ENCODE measurements at regions not wholly inside any gene's neighbourhood (a gene's known extent, or its start where the extent isn't known, plus 50 kb on each side); places are given as distances from the start of the nearest gene placed in this dataset.

DNA sequence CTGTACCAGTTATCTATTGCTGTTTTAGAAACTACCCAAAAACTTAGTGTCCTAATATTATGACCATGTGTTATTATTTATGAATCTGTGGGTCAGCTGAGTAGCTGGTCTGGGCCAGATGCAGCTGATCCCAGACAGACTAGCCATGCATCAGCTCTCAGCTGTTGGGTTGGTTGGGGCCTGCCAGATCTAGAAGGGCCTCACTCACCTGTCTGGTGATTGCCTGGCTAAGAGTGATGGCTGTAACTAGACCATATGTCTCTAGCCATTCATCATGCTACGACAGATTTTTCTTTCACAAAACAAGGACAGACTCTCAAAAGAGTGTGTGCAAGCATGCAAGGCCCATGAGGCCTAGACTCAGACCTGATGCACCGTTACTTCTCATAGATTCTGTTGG lies 403.2 kb downstream of the SAMD5 start:
- Histone ChIP-seq H3K4me1 (ENCODE audit: insufficient read depth, low read length) (no peaks in the 10 kb centered on the region), H3K27ac (ENCODE audit: low read depth, low read length) (no peak overlapping the region), H3K9me3 (ENCODE audit: insufficient read depth, low read depth, low read length) (no peaks in the 10 kb centered on the region), H3K9ac (ENCODE audit: low read depth, low read length) (no peak overlapping the region), H3K4me3 (ENCODE audit: low read length) (no peak overlapping the region), H3K36me3 (ENCODE audit: insufficient read depth, low read length) (no peaks in the 10 kb centered on the region), H3K27me3 (ENCODE audit: insufficient read depth, low read length) (no peaks in the 10 kb centered on the region)
- 100% methylated on average over 2 of the region's 2 CpGs for WGBS

DNA sequence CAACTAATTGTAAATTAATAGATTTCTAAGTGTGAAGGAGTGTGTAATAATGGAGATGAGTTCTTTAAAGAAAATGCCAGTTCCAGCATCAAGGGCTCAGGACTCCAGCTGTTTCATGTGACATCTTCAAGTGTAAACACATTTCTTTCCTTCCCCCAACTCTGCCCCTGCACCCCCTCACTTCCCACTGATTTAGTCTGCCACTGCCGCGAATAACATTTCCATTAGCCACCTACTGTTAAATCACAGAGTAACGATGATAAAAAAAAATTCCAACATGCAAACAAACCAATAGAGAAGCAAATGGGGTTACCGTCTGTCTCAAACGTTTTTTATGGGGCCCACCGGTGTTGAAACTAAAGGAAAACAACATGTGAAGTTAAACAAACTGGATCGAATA lies 414.3 kb downstream of the SAMD5 start:
- Histone ChIP-seq H3K4me3 (ENCODE audit: low read length) (no peak overlapping the region), H3K9me3 (ENCODE audit: insufficient read depth, low read depth, low read length) (peaks cover 9% of the 10 kb centered on the region; the same call in 1 of the 2 replicates), H3K9ac (ENCODE audit: low read depth, low read length) (no peak overlapping the region), H3K27me3 (ENCODE audit: insufficient read depth, low read length) (no peaks in the 10 kb centered on the region), H3K36me3 (ENCODE audit: insufficient read depth, low read length) (no peaks in the 10 kb centered on the region), H3K4me1 (ENCODE audit: insufficient read depth, low read length) (no peaks in the 10 kb centered on the region), H3K27ac (ENCODE audit: low read depth, low read length) (no peak overlapping the region)
- 76% methylated on average over 7 of the region's 7 CpGs for WGBS

DNA sequence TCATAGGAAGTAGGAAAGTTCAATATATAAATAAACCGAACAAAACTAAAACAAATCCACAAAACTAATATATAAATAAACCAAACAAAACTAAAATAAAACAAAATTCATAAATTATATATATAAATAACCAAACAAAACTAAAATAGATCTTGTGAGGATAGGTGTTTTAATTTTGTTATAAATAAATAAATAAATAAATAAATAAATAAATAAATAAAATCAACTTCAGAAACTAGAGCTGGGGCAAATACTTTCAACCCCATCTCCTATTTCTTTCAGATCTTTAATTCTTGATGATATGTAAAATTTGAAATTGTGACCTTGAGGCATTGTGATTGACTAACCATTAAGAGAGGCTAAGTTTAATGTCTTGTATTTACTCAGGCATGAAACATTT lies 416.1 kb downstream of the SAMD5 start:
- H3K9me3 ChIP-seq (ENCODE audit: insufficient read depth, low read depth, low read length) = peaks cover 9% of the 10 kb centered on the region; the same call in 1 of the 2 replicates
- no peak overlapping the region for H3K4me3 ChIP-seq (ENCODE audit: low read length)
- no CpG with 5 or more reads among the region's 1 CpG for WGBS
- no peaks in the 10 kb centered on the region for H3K27me3 ChIP-seq (ENCODE audit: insufficient read depth, low read length)
- no peaks in the 10 kb centered on the region for H3K36me3 ChIP-seq (ENCODE audit: insufficient read depth, low read length)
- no peak overlapping the region for H3K9ac ChIP-seq (ENCODE audit: low read depth, low read length)
- H3K27ac ChIP-seq (ENCODE audit: low read depth, low read length) = no peak overlapping the region
- H3K4me1 ChIP-seq (ENCODE audit: insufficient read depth, low read length) = no peaks in the 10 kb centered on the region

DNA sequence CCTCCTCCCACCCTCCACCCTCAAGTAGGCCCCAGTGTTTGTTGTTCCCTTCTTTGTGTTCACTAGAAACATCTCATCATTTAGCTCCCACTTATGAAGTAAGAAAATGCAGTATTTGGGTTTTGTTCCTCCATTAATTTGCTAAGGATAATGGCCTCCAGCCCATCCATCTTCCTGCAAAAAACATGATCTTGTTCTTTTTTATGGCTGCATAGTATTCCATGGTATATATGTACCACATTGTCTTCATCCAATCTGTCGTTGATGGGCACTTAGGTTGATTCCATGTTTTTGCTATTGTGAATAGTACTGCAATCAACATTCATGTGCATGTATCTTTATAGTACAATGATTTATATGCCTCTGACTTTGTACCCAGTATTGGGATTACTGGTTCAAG lies 416.8 kb upstream of the SASH1 start:
- Histone ChIP-seq H3K27me3 (ENCODE audit: insufficient read depth, low read length) (no peaks in the 10 kb centered on the region), H3K4me1 (ENCODE audit: insufficient read depth, low read length) (no peaks in the 10 kb centered on the region), H3K27ac (ENCODE audit: low read depth, low read length) (no peak overlapping the region), H3K4me3 (ENCODE audit: low read length) (no peak overlapping the region), H3K36me3 (ENCODE audit: insufficient read depth, low read length) (no peaks in the 10 kb centered on the region), H3K9ac (ENCODE audit: low read depth, low read length) (no peak overlapping the region), H3K9me3 (ENCODE audit: insufficient read depth, low read depth, low read length) (peaks cover 9% of the 10 kb centered on the region; the same call in 1 of the 2 replicates)
- WGBS = 86% methylated on average over 1 of the region's 1 CpG

DNA sequence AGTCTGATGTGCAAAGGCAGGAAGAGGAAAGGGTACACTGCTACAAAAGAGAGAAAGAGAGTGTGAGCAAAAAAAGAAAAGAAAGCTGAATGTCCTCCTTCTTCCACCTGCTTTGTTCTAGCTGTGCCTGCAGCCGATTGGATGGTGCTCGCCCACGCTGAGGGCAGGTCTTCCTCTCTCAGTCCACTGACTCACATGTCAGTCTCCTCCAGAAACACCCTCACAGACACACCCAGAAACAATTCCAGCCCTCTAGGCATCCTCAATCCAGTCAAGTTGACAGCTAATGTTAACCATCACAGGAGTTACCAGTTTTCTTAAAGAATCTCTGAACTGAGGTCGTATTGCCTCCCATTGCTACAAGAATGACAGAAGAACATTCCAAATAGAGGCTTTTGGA lies 411.9 kb upstream of the SASH1 start:
- H3K36me3 ChIP-seq (ENCODE audit: insufficient read depth, low read length) = no peaks in the 10 kb centered on the region
- H3K27me3 ChIP-seq (ENCODE audit: insufficient read depth, low read length) = no peaks in the 10 kb centered on the region
- H3K4me1 ChIP-seq (ENCODE audit: insufficient read depth, low read length) = peaks cover 4% of the 10 kb centered on the region; the same call in 1 of the 2 replicates
- H3K4me3 ChIP-seq (ENCODE audit: low read length) = no peak overlapping the region
- H3K9me3 ChIP-seq (ENCODE audit: insufficient read depth, low read depth, low read length) = peaks cover 3% of the 10 kb centered on the region; the same call in 1 of the 2 replicates
- H3K9ac ChIP-seq (ENCODE audit: low read depth, low read length) = no peak overlapping the region
- no peak overlapping the region for H3K27ac ChIP-seq (ENCODE audit: low read depth, low read length)
- 90% methylated on average over 4 of the region's 4 CpGs for WGBS

DNA sequence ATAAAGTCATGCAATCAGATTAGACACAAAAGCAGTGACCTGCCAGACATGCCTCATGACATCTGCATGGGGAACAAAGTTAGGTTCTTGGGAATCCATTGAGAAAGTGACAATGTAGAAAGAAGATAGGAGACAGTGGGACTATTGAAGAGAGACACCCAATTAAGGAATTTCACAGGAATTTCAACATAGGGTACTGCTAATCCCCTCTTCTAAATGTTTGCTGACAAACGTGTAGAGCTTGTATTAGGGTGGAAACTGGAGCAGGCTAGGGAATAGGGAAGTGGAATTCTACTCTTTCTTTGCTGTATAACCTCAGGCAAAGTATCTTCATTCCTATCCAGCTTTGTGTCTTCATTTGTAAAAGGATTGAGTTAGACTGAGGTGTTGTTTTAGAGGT lies 409.4 kb upstream of the SASH1 start:
- no peaks in the 10 kb centered on the region; the same call in 1 of the 2 replicates for H3K9me3 ChIP-seq (ENCODE audit: insufficient read depth, low read depth, low read length)
- H3K27ac ChIP-seq (ENCODE audit: low read depth, low read length) = no peak overlapping the region
- no peaks in the 10 kb centered on the region for H3K36me3 ChIP-seq (ENCODE audit: insufficient read depth, low read length)
- H3K4me3 ChIP-seq (ENCODE audit: low read length) = no peak overlapping the region
- H3K4me1 ChIP-seq (ENCODE audit: insufficient read depth, low read length) = peaks cover 4% of the 10 kb centered on the region; the same call in 1 of the 2 replicates
- no peak overlapping the region for H3K9ac ChIP-seq (ENCODE audit: low read depth, low read length)
- 14% methylated on average over 1 of the region's 1 CpG for WGBS
- H3K27me3 ChIP-seq (ENCODE audit: insufficient read depth, low read length) = no peaks in the 10 kb centered on the region

DNA sequence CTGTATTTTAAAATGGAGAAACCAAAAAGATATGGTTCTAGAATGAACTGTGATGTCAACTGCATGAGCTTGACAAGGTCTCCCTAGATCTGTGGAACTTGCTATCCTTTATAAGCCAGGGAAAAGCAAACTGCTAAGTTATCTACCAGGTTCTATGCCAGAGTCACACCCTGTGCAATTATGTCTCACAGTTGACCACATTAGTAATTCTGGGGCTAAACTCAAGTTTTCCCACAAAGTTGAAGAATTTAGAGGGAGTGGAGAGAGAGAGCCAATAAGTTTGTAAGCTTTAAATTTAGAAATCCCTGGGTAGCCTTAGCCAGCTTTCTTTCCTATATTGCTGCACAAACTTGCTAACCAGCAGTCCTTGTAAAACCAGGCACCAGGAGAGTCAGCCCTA lies 407.0 kb upstream of the SASH1 start:
- Histone ChIP-seq H3K27me3 (ENCODE audit: insufficient read depth, low read length) (no peaks in the 10 kb centered on the region), H3K4me1 (ENCODE audit: insufficient read depth, low read length) (peaks cover 4% of the 10 kb centered on the region; the same call in 1 of the 2 replicates), H3K9me3 (ENCODE audit: insufficient read depth, low read depth, low read length) (no peaks in the 10 kb centered on the region), H3K27ac (ENCODE audit: low read depth, low read length) (no peak overlapping the region), H3K4me3 (ENCODE audit: low read length) (no peak overlapping the region), H3K36me3 (ENCODE audit: insufficient read depth, low read length) (no peaks in the 10 kb centered on the region), H3K9ac (ENCODE audit: low read depth, low read length) (no peak overlapping the region)

DNA sequence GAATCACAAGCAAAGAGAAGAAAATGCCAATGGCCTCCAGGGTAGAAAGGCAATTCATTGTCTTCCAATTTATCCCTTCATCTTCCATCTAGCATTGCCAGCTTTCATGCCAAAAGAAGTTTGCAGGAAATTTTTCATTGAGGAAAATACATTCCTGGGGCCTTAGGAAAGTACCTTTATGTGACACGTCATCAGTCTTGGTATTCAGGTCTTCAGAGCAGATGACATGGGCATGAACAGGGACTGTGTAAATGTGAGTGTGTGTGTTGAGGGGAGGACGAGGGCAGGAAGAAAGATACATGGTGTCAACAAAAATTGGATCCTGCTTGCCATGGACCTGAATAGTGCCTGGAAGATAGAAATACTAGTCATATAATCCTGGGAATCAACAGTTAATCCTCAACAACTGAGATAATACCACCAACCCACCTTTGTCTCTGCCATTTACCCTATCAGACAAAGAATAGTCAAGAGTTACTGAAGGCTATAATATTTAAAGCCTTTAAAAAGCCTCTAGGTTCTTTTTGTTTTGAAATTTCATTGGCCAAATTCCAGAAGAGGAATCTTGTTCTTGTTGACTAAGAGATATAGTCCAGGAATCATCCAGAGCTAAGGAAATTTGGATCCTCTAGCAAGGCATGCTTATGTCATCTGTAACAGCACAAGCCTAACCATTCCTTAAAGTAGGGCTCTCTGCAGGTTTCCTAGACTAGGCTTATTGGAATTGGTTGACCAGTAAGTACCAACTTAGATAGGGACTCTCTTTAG lies 405.8 kb upstream of the SASH1 start:
- 84% methylated on average over 2 of the region's 2 CpGs for WGBS
- no peaks in the 10 kb centered on the region for H3K36me3 ChIP-seq (ENCODE audit: insufficient read depth, low read length)
- no peak overlapping the region for H3K4me3 ChIP-seq (ENCODE audit: low read length)
- H3K4me1 ChIP-seq (ENCODE audit: insufficient read depth, low read length) = peaks cover 9% of the 10 kb centered on the region
- H3K9me3 ChIP-seq (ENCODE audit: insufficient read depth, low read depth, low read length) = no peaks in the 10 kb centered on the region
- H3K27ac ChIP-seq (ENCODE audit: low read depth, low read length) = no peak overlapping the region
- no peaks in the 10 kb centered on the region for H3K27me3 ChIP-seq (ENCODE audit: insufficient read depth, low read length)
- H3K9ac ChIP-seq (ENCODE audit: low read depth, low read length) = no peak overlapping the region

DNA sequence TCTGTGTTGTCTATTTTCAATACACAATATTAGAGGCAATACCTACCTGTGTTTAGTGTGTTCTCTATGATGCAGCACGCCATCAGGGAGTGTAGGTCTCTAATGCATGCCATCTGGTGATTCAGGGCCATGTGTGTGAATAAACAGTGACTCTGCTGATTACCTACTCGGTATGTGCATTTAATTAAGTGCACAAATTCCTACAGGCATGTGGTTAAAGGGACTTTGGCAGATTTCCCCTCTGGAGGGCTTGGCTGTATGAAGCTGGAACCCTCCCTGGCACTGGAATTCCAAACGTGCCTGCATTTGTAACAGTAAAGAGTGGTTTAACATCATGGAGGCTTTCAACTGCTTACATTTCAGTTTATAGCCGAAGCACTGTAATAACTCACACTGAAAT lies 401.5 kb upstream of the SASH1 start:
- no peak overlapping the region for H3K4me3 ChIP-seq (ENCODE audit: low read length)
- no peaks in the 10 kb centered on the region for H3K27me3 ChIP-seq (ENCODE audit: insufficient read depth, low read length)
- WGBS = 63% methylated on average over 3 of the region's 4 CpGs
- peaks cover 28% of the 10 kb centered on the region for H3K9me3 ChIP-seq (ENCODE audit: insufficient read depth, low read depth, low read length)
- H3K4me1 ChIP-seq (ENCODE audit: insufficient read depth, low read length) = peaks cover 6% of the 10 kb centered on the region; the same call in 1 of the 2 replicates
- H3K27ac ChIP-seq (ENCODE audit: low read depth, low read length) = no peak overlapping the region
- H3K36me3 ChIP-seq (ENCODE audit: insufficient read depth, low read length) = no peaks in the 10 kb centered on the region
- no peak overlapping the region for H3K9ac ChIP-seq (ENCODE audit: low read depth, low read length)

DNA sequence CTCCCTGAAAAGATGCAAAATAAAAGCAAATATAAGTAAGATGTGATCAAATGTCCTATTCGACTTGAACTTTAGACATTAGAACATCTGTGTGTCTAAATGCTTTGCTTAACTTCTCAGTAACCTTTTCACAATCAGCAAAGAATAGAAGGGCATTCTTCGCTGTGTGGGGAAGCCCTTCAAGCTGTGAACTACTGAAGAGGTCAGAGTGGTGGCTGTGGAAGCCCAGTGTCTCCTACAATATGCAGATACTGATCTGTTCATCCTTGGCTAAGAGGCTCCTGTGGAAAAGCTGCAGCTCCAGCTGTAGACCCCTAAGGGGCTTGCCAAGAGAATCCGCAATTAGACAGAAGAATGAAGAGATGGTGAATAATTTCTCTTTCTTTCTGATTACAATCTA lies 400.3 kb upstream of the SASH1 start:
- WGBS = 64% methylated on average over 3 of the region's 3 CpGs
- H3K9me3 ChIP-seq (ENCODE audit: insufficient read depth, low read depth, low read length) = peaks cover 28% of the 10 kb centered on the region
- no peak overlapping the region for H3K9ac ChIP-seq (ENCODE audit: low read depth, low read length)
- H3K27ac ChIP-seq (ENCODE audit: low read depth, low read length) = no peak overlapping the region
- no peaks in the 10 kb centered on the region for H3K27me3 ChIP-seq (ENCODE audit: insufficient read depth, low read length)
- no peak overlapping the region for H3K4me3 ChIP-seq (ENCODE audit: low read length)
- H3K4me1 ChIP-seq (ENCODE audit: insufficient read depth, low read length) = peaks cover 6% of the 10 kb centered on the region; the same call in 1 of the 2 replicates
- no peaks in the 10 kb centered on the region for H3K36me3 ChIP-seq (ENCODE audit: insufficient read depth, low read length)

DNA sequence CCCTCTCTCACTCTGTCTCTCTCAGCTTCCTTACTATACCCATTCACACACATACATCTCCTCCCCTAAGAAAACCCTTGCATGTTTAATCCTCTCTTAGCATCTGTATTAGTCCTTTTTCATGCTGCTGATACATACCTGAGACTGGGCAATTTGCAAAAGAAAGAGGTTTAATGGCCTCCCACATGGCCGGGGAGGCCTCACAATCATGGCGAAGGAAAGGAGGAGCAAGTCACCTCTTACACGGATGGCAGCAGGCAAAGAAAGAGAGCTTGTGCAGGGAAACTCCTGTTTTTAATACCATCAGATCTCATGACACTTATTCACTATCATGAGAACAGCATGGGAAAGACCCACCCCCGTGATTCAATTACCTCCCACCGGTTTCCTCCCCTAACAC lies 398.5 kb upstream of the SASH1 start:
- H3K9me3 ChIP-seq (ENCODE audit: insufficient read depth, low read depth, low read length) = peaks cover 28% of the 10 kb centered on the region
- no peaks in the 10 kb centered on the region for H3K36me3 ChIP-seq (ENCODE audit: insufficient read depth, low read length)
- H3K9ac ChIP-seq (ENCODE audit: low read depth, low read length) = no peak overlapping the region
- no peak overlapping the region for H3K4me3 ChIP-seq (ENCODE audit: low read length)
- WGBS = 89% methylated on average over 5 of the region's 5 CpGs
- no peak overlapping the region for H3K27ac ChIP-seq (ENCODE audit: low read depth, low read length)
- no peaks in the 10 kb centered on the region for H3K27me3 ChIP-seq (ENCODE audit: insufficient read depth, low read length)
- H3K4me1 ChIP-seq (ENCODE audit: insufficient read depth, low read length) = peaks cover 6% of the 10 kb centered on the region; the same call in 1 of the 2 replicates

All from HUES64 (cell line).